HEK293 (cell line): ENCODE measurements at regions not wholly inside any gene's neighbourhood (a gene's known extent, or its start where the extent isn't known, plus 50 kb on each side); places are given as distances from the start of the nearest gene placed in this dataset.
A peak's percentile ranks its signal among the peaks of the same experiment; 100 is the strongest.

Experiments
- FEZF1 ChIP-seq: fragments of 450-650 bp; formaldehyde crosslinking; IDR thresholded peaks from 2 replicates; pipeline ENCODE4 v1.5.1; 2016; ENCODE audit warnings: missing biosample characterization, missing genetic modification characterization
- GLIS1 ChIP-seq: fragments of 450-650 bp; formaldehyde crosslinking; IDR thresholded peaks from 2 replicates; pipeline ENCODE4 v1.5.1; 2016; ENCODE audit warnings: missing biosample characterization, missing genetic modification characterization
- OVOL3 ChIP-seq: fragments of 450-650 bp; formaldehyde crosslinking; IDR thresholded peaks from 2 replicates; pipeline ENCODE4 v1.5.1; 2016; ENCODE audit warnings: missing biosample characterization, missing genetic modification characterization
- SCRT1 ChIP-seq: fragments of 450-650 bp; formaldehyde crosslinking; IDR thresholded peaks from 2 replicates; pipeline ENCODE4 v1.5.1; 2016; ENCODE audit warnings: missing biosample characterization, missing genetic modification characterization, borderline replicate concordance
- ZFHX2 ChIP-seq: fragments of 450-650 bp; formaldehyde crosslinking; conservative IDR thresholded peaks from 2 replicates; pipeline ENCODE4 v1.5.1; 2016; ENCODE audit warnings: missing biosample characterization, missing genetic modification characterization
- ZIC2 ChIP-seq: fragments of 450-650 bp; formaldehyde crosslinking; IDR thresholded peaks from 2 replicates; pipeline ENCODE4 v1.5.1; 2016; ENCODE audit warnings: missing biosample characterization, missing genetic modification characterization
- ZNF157 ChIP-seq: fragments of 450-650 bp; formaldehyde crosslinking; IDR thresholded peaks from 2 replicates; pipeline ENCODE4 v1.5.1; 2016; ENCODE audit warnings: missing biosample characterization, missing genetic modification characterization
- ZNF202 ChIP-seq: fragments of 450-650 bp; formaldehyde crosslinking; IDR thresholded peaks from 2 replicates; pipeline ENCODE4 v1.5.1; 2016; ENCODE audit warnings: missing biosample characterization, missing genetic modification characterization, borderline replicate concordance
- ZNF214 ChIP-seq: fragments of 450-650 bp; formaldehyde crosslinking; IDR thresholded peaks from 2 replicates; pipeline ENCODE4 v1.5.1; 2017; ENCODE audit warnings: missing biosample characterization, mild to moderate bottlenecking, missing genetic modification characterization, borderline replicate concordance
- ZNF311 ChIP-seq: fragments of 450-650 bp; formaldehyde crosslinking; IDR thresholded peaks from 2 replicates; pipeline ENCODE4 v1.5.1; 2017; ENCODE audit warnings: missing biosample characterization, missing genetic modification characterization, borderline replicate concordance
- ZNF555 ChIP-seq: fragments of 450-650 bp; formaldehyde crosslinking; conservative IDR thresholded peaks from 2 replicates; pipeline ENCODE4 v1.5.1; 2017; ENCODE audit warnings: missing biosample characterization, mild to moderate bottlenecking, missing genetic modification characterization, inconsistent platforms
- ZNF596 ChIP-seq: fragments of 450-650 bp; IDR thresholded peaks from 2 replicates; pipeline ENCODE4 v1.5.0; 2018; ENCODE audit warnings: missing biosample characterization, mild to moderate bottlenecking, missing genetic modification characterization, moderate library complexity
- ZNF660 ChIP-seq: fragments of 450-650 bp; IDR thresholded peaks from 2 replicates; pipeline ENCODE4 v1.5.1; 2018; ENCODE audit warnings: missing biosample characterization, mild to moderate bottlenecking, missing genetic modification characterization
- ZNF677 ChIP-seq: fragments of 450-650 bp; IDR thresholded peaks from 2 replicates; pipeline ENCODE4 v1.5.0; 2018; ENCODE audit warnings: missing biosample characterization, mild to moderate bottlenecking, missing genetic modification characterization, moderate library complexity
- ZSCAN16 ChIP-seq: fragments of 450-650 bp; formaldehyde crosslinking; IDR thresholded peaks from 2 replicates; pipeline ENCODE4 v1.5.1; 2016; ENCODE audit warnings: missing biosample characterization, missing genetic modification characterization
- ZSCAN30 ChIP-seq: fragments of 450-650 bp; IDR thresholded peaks from 2 replicates; pipeline ENCODE4 v1.5.1; 2018; ENCODE audit warnings: missing biosample characterization, mild to moderate bottlenecking, missing genetic modification characterization, moderate library complexity
- TF ChIP-seq, protein P1 (sequence below): fragments of 450-650 bp; formaldehyde crosslinking; IDR thresholded peaks from 2 replicates; pipeline ENCODE4 v1.5.1; 2016; ENCODE audit warnings: missing biosample characterization, missing genetic modification characterization
- TF ChIP-seq, protein P2 (sequence below): fragments of 450-650 bp; formaldehyde crosslinking; optimal IDR thresholded peaks from 2 replicates; pipeline ENCODE3; 2016; ENCODE audit warnings: missing biosample characterization, mild to moderate bottlenecking, missing genetic modification characterization
- TF ChIP-seq, protein P3 (sequence below): fragments of 450-650 bp; formaldehyde crosslinking; IDR thresholded peaks from 2 replicates; pipeline ENCODE4 v1.5.1; 2016; ENCODE audit warnings: missing biosample characterization, missing genetic modification characterization, borderline replicate concordance
- TF ChIP-seq, protein P4 (sequence below): fragments of 450-650 bp; formaldehyde crosslinking; IDR thresholded peaks from 2 replicates; pipeline ENCODE4 v1.5.1; 2016; ENCODE audit warnings: missing biosample characterization, missing genetic modification characterization
- TF ChIP-seq, protein P5 (sequence below): fragments of 450-650 bp; formaldehyde crosslinking; conservative IDR thresholded peaks from 2 replicates; pipeline ENCODE4 v1.5.1; 2016; ENCODE audit warnings: low read depth, missing biosample characterization, missing genetic modification characterization
- TF ChIP-seq, protein P6 (sequence below): fragments of 450-650 bp; formaldehyde crosslinking; IDR thresholded peaks from 2 replicates; pipeline ENCODE4 v1.5.1; 2016; ENCODE audit warnings: missing biosample characterization, missing genetic modification characterization
- TF ChIP-seq, protein P7 (sequence below): fragments of 450-650 bp; formaldehyde crosslinking; IDR thresholded peaks from 2 replicates; pipeline ENCODE4 v1.5.1; 2017; ENCODE audit warnings: missing biosample characterization, missing genetic modification characterization

DNA sequence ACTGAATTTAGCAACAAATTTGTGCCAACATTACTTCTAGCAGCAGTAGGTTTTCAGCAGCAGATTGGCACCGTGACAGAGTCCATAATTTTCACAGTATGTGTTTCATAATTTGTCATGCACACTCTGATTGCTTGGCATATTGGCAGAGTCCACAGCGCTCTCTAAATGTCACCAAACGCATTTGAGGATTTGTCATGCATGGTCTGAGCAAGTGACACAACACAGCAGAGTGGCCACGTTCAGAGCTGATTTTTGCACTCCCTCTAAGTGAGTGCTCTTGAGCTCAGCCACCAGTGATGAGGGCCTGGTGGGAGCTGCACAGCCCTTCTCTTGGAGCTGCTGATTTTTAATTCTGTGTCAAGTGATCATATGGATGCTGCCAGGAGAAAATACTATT lies 1270.8 kb downstream of the ROBO1 start (continued):
- TF ChIP-seq, protein P1, sequence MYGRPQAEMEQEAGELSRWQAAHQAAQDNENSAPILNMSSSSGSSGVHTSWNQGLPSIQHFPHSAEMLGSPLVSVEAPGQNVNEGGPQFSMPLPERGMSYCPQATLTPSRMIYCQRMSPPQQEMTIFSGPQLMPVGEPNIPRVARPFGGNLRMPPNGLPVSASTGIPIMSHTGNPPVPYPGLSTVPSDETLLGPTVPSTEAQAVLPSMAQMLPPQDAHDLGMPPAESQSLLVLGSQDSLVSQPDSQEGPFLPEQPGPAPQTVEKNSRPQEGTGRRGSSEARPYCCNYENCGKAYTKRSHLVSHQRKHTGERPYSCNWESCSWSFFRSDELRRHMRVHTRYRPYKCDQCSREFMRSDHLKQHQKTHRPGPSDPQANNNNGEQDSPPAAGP (tag by site-specific recombination), result no peak
- TF ChIP-seq, protein P2, sequence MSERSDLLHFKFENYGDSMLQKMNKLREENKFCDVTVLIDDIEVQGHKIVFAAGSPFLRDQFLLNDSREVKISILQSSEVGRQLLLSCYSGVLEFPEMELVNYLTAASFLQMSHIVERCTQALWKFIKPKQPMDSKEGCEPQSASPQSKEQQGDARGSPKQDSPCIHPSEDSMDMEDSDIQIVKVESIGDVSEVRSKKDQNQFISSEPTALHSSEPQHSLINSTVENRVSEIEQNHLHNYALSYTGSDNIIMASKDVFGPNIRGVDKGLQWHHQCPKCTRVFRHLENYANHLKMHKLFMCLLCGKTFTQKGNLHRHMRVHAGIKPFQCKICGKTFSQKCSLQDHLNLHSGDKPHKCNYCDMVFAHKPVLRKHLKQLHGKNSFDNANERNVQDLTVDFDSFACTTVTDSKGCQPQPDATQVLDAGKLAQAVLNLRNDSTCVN (tag by site-specific recombination), result no peak
- TF ChIP-seq ZNF202 (tag by site-specific recombination), result no peak
- TF ChIP-seq ZNF311 (tag by site-specific recombination), result no peak
- TF ChIP-seq, protein P3, sequence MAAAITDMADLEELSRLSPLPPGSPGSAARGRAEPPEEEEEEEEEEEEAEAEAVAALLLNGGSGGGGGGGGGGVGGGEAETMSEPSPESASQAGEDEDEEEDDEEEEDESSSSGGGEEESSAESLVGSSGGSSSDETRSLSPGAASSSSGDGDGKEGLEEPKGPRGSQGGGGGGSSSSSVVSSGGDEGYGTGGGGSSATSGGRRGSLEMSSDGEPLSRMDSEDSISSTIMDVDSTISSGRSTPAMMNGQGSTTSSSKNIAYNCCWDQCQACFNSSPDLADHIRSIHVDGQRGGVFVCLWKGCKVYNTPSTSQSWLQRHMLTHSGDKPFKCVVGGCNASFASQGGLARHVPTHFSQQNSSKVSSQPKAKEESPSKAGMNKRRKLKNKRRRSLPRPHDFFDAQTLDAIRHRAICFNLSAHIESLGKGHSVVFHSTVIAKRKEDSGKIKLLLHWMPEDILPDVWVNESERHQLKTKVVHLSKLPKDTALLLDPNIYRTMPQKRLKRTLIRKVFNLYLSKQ (tag by site-specific recombination), result no peak
- 0 out of 2 replicates have a peak, but pooled peaks have one; percentile 42 for TF ChIP-seq ZNF596 (tag by site-specific recombination)
- 0 out of 2 replicates have a peak, but pooled peaks have one; percentile 10 for TF ChIP-seq FEZF1 (tag by site-specific recombination)
- TF ChIP-seq OVOL3 (tag by site-specific recombination), result no peak
- TF ChIP-seq, protein P4, sequence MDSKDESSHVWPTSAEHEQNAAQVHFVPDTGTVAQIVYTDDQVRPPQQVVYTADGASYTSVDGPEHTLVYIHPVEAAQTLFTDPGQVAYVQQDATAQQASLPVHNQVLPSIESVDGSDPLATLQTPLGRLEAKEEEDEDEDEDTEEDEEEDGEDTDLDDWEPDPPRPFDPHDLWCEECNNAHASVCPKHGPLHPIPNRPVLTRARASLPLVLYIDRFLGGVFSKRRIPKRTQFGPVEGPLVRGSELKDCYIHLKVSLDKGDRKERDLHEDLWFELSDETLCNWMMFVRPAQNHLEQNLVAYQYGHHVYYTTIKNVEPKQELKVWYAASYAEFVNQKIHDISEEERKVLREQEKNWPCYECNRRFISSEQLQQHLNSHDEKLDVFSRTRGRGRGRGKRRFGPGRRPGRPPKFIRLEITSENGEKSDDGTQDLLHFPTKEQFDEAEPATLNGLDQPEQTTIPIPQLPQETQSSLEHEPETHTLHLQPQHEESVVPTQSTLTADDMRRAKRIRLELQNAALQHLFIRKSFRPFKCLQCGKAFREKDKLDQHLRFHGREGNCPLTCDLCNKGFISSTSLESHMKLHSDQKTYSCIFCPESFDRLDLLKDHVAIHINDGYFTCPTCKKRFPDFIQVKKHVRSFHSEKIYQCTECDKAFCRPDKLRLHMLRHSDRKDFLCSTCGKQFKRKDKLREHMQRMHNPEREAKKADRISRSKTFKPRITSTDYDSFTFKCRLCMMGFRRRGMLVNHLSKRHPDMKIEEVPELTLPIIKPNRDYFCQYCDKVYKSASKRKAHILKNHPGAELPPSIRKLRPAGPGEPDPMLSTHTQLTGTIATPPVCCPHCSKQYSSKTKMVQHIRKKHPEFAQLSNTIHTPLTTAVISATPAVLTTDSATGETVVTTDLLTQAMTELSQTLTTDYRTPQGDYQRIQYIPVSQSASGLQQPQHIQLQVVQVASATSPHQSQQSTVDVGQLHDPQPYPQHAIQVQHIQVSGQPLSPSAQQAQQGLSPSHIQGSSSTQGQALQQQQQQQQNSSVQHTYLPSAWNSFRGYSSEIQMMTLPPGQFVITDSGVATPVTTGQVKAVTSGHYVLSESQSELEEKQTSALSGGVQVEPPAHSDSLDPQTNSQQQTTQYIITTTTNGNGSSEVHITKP (tag by site-specific recombination), result peak; percentile 82
- no peak for TF ChIP-seq ZSCAN16 (tag by site-specific recombination)
- TF ChIP-seq ZNF214, result no peak
- no peak for TF ChIP-seq ZNF677 (tag by site-specific recombination)
- no peak for TF ChIP-seq SCRT1 (tag by site-specific recombination)
- no peak for TF ChIP-seq ZIC2 (tag by site-specific recombination)
- no peak for TF ChIP-seq ZFHX2 (tag by site-specific recombination)
- TF ChIP-seq ZNF660 (tag by site-specific recombination), result 0 out of 2 replicates have a peak, but pooled peaks have one; percentile 21
- no peak for TF ChIP-seq ZNF157 (tag by site-specific recombination)
- no peak for TF ChIP-seq GLIS1
- TF ChIP-seq, protein P5, sequence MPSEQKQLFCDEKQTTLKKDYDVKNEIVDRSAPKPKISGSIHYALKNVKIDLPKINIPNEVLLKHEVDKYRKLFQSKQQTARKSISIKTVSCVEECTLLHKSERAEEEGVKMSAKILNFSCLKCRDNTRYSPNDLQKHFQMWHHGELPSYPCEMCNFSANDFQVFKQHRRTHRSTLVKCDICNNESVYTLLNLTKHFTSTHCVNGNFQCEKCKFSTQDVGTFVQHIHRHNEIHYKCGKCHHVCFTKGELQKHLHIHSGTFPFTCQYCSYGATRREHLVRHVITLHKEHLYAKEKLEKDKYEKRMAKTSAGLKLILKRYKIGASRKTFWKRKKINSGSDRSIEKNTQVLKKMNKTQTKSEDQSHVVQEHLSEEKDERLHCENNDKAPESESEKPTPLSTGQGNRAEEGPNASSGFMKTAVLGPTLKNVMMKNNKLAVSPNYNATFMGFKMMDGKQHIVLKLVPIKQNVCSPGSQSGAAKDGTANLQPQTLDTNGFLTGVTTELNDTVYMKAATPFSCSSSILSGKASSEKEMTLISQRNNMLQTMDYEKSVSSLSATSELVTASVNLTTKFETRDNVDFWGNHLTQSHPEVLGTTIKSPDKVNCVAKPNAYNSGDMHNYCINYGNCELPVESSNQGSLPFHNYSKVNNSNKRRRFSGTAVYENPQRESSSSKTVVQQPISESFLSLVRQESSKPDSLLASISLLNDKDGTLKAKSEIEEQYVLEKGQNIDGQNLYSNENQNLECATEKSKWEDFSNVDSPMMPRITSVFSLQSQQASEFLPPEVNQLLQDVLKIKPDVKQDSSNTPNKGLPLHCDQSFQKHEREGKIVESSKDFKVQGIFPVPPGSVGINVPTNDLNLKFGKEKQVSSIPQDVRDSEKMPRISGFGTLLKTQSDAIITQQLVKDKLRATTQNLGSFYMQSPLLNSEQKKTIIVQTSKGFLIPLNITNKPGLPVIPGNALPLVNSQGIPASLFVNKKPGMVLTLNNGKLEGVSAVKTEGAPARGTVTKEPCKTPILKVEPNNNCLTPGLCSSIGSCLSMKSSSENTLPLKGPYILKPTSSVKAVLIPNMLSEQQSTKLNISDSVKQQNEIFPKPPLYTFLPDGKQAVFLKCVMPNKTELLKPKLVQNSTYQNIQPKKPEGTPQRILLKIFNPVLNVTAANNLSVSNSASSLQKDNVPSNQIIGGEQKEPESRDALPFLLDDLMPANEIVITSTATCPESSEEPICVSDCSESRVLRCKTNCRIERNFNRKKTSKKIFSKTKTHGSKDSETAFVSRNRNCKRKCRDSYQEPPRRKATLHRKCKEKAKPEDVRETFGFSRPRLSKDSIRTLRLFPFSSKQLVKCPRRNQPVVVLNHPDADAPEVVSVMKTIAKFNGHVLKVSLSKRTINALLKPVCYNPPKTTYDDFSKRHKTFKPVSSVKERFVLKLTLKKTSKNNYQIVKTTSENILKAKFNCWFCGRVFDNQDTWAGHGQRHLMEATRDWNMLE (tag by site-specific recombination), result 0 out of 2 replicates have a peak, but pooled peaks have one; percentile 5
- TF ChIP-seq ZNF555, result no peak
- TF ChIP-seq ZSCAN30 (tag by site-specific recombination), result no peak
- TF ChIP-seq, protein P6, sequence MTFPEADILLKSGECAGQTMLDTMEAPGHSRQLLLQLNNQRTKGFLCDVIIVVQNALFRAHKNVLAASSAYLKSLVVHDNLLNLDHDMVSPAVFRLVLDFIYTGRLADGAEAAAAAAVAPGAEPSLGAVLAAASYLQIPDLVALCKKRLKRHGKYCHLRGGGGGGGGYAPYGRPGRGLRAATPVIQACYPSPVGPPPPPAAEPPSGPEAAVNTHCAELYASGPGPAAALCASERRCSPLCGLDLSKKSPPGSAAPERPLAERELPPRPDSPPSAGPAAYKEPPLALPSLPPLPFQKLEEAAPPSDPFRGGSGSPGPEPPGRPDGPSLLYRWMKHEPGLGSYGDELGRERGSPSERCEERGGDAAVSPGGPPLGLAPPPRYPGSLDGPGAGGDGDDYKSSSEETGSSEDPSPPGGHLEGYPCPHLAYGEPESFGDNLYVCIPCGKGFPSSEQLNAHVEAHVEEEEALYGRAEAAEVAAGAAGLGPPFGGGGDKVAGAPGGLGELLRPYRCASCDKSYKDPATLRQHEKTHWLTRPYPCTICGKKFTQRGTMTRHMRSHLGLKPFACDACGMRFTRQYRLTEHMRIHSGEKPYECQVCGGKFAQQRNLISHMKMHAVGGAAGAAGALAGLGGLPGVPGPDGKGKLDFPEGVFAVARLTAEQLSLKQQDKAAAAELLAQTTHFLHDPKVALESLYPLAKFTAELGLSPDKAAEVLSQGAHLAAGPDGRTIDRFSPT (tag by site-specific recombination), result no peak
- TF ChIP-seq, protein P7, sequence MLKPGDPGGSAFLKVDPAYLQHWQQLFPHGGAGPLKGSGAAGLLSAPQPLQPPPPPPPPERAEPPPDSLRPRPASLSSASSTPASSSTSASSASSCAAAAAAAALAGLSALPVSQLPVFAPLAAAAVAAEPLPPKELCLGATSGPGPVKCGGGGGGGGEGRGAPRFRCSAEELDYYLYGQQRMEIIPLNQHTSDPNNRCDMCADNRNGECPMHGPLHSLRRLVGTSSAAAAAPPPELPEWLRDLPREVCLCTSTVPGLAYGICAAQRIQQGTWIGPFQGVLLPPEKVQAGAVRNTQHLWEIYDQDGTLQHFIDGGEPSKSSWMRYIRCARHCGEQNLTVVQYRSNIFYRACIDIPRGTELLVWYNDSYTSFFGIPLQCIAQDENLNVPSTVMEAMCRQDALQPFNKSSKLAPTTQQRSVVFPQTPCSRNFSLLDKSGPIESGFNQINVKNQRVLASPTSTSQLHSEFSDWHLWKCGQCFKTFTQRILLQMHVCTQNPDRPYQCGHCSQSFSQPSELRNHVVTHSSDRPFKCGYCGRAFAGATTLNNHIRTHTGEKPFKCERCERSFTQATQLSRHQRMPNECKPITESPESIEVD (tag by site-specific recombination), result no peak
